GM12878 (cell line): ENCODE measurements at regions not wholly inside any gene's neighbourhood (a gene's known extent, or its start where the extent isn't known, plus 50 kb on each side); places are given as distances from the start of the nearest gene placed in this dataset.

ENCODE experiments used
- CHD2 ChIP-seq: IDR thresholded peaks from 2 replicates; pipeline ENCODE4 v1.6.1; 2011; ENCODE audit warnings: low read depth, low read length, improper control_type of control experiment, borderline replicate concordance
- CTCF ChIP-seq, 3 experiments: IDR thresholded peaks in 2 of 3; conservative IDR thresholded peaks in 1 of 3; 2 replicates each; pipeline ENCODE4 v1.5.1; 2011; ENCODE audit warnings: low read depth in 3 of 3, low read length in 3 of 3, mild to moderate bottlenecking in 3 of 3, control low read depth in 2 of 3, moderate library complexity in 2 of 3, inconsistent platforms in 1 of 3, mixed read lengths in 1 of 3; ENCODE audit not compliant: control insufficient read depth in 2 of 3, insufficient read depth in 1 of 3; ENCODE audit errors: extremely low read depth in 1 of 3
- EZH2 ChIP-seq: IDR thresholded peaks from 2 replicates; pipeline ENCODE4 v1.6.1; 2012; ENCODE audit warnings: low read depth, mild to moderate bottlenecking, control low read depth, inconsistent platforms, low read length, borderline replicate concordance; ENCODE audit not compliant: control insufficient read depth
- JUND ChIP-seq: IDR thresholded peaks from 2 replicates; pipeline ENCODE4 v1.6.1; 2012; ENCODE audit warnings: low read depth, mild to moderate bottlenecking, low read length, improper control_type of control experiment, moderate library complexity
- MAX ChIP-seq: IDR thresholded peaks from 2 replicates; pipeline ENCODE4 v1.6.1; 2012; ENCODE audit warnings: low read depth, low read length, improper control_type of control experiment
- NR2F1 ChIP-seq: fragments of 450-650 bp; conservative IDR thresholded peaks from 2 replicates; pipeline ENCODE4 v1.6.1; 2017; ENCODE audit warnings: mild to moderate bottlenecking
- PBX3 ChIP-seq: IDR thresholded peaks from 2 replicates; pipeline ENCODE4 v1.6.1; 2011; ENCODE audit warnings: mild to moderate bottlenecking, low read depth, low read length, moderate library complexity; ENCODE audit not compliant: insufficient replicate concordance
- RAD21 ChIP-seq: IDR thresholded peaks from 2 replicates; pipeline ENCODE4 v1.6.1; 2011; ENCODE audit warnings: mild to moderate bottlenecking, low read depth, low read length, moderate library complexity; ENCODE audit not compliant: insufficient read depth
- SPI1 ChIP-seq: IDR thresholded peaks from 2 replicates; pipeline ENCODE4 v1.6.1; 2011; ENCODE audit warnings: low read depth, mild to moderate bottlenecking, low read length, moderate library complexity, borderline replicate concordance; ENCODE audit not compliant: insufficient read depth
- TAF1 ChIP-seq: IDR thresholded peaks from 2 replicates; pipeline ENCODE4 v1.6.1; 2011; ENCODE audit warnings: mild to moderate bottlenecking, low read depth, low read length, borderline replicate concordance
- ZNF687 ChIP-seq: fragments of 450-650 bp; IDR thresholded peaks from 2 replicates; pipeline ENCODE4 v1.6.1; 2017; ENCODE audit warnings: mild to moderate bottlenecking, moderate library complexity

GRCh38 chr5:18653216-18653752 is 1019.0 kb downstream of the TAF11L14 start:
- no peak for TF ChIP-seq CTCF (IDR thresholded peaks at IDR 0.05 in 2 of 3, conservative IDR thresholded peaks at IDR 0.05 in 1 of 3; ENCODE audit: control insufficient read depth in 2 of 3, extremely low read depth in 1 of 3, insufficient read depth in 1 of 3, low read depth in 3 of 3, low read length in 3 of 3)
- TF ChIP-seq JUND = no peak
- TF ChIP-seq NR2F1 = no peak
- TF ChIP-seq PBX3 = no peak
- TF ChIP-seq CHD2 = no peak
- TF ChIP-seq EZH2 = no peak
- no peak for TF ChIP-seq SPI1
- TF ChIP-seq TAF1 = no peak
- no peak for TF ChIP-seq RAD21
- no peak for TF ChIP-seq MAX
- no peak for TF ChIP-seq ZNF687
